NCI-H345 (cell line): ENCODE measurements at regions not wholly inside any gene's neighbourhood (a gene's known extent, or its start where the extent isn't known, plus 50 kb on each side); places are given as distances from the start of the nearest gene placed in this dataset.
"Not testable (repeated sequence)": the region's sequence is repeated elsewhere in the genome, so short reads cannot be mapped to it uniquely, and the experiment has no call there.

ENCODE experiments used
- DNase-seq: peaks from one replicate; lab custom pipeline; 2025; lab: John Stamatoyannopoulos, UW

- DNase-seq, result no peak
These were observed 476.8 kb upstream of the ADGRB3 start for GRCh38 chr6:68158256-68158655.

- DNase-seq, result no peak
These were observed 490.4 kb upstream of the ADGRB3 start for GRCh38 chr6:68144667-68145066.

DNA sequence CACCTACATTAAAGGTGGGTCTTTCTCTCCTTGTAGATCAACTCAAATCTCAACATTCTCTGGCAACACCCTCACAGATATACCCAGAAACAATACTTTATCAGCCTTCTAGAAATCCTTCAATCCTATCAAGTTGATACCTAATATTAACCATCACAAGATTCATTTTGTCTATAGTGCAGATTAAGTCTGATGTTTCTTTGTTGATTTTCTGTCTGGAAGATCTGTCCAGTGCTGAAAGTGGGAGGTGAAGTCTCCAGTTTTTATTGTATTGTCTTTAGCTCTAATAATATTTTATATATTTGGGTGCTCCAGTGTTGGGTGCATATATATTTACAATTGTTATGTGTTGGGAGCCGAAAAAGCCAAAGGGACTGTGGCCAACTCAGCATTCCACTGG, 493.9 kb upstream of the ADGRB3 start:
- DNase-seq, result no peak

DNA sequence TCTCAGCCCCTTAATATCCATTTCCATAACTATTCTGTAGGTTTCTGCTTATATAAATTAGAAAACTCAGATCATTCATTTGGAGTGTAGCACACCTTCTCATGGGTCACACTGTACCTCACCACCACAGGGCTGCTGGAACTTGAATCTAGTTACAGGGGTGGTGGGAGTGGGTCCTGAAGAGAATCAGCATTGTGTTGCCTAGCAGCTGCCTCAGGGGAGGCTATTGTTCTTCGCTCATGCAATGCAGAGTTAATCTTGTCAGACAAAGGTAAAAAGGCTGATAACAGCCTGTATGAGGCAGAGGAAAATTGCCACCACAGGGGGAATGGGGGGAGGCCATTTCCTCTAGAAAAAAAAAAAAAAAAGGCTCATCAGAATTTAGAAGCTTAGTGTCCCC, 496.0 kb upstream of the ADGRB3 start:
- DNase-seq, result peak; percentile 91

DNA sequence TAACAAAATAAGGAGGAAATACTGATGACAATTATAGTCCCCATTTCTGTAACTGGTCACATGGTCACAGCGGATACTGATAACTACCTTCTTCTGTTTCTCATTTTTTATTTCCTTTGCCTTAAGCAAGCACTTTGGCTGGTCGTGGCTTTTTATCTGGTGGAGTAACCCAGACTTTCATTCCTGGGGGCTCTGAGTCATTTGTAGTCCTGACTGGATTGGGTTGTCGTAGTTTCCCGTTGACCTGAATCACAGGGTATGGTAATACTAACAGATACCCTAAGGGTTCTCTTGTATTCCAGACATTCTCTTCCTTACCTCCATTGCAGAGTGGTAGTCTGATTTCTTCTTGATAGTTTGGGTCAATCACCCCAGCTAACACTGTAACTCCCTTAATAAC, 500.3 kb upstream of the ADGRB3 start:
- DNase-seq, result no peak

DNA sequence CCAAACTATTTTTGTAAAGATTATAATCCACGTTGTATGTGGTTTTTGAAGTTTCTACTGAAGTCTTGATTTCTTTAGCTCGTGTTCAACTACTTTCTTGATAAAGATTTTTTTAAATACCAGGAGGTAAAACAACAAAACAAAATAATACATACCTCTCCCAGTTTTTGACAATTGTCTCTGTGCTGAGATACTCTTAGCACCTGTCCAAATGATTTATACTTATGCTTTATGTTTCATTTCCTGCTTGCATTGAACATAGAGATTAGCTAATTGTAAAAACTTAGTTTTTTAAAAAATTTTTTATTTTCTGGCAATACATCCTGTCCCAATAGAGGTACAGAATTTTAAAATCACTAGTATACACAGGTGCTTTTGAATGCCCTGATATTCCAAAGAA, 506.9 kb upstream of the ADGRB3 start:
- no peak for DNase-seq

GRCh38 chr6:68127074-68127473, 508.0 kb upstream of the ADGRB3 start:
- no peak for DNase-seq

- DNase-seq, result no peak
These were observed 508.9 kb upstream of the ADGRB3 start for GRCh38 chr6:68126089-68126749.

GRCh38 chr6:68122975-68123374, 512.1 kb upstream of the ADGRB3 start:
- DNase-seq, result not testable (repeated sequence)

DNA sequence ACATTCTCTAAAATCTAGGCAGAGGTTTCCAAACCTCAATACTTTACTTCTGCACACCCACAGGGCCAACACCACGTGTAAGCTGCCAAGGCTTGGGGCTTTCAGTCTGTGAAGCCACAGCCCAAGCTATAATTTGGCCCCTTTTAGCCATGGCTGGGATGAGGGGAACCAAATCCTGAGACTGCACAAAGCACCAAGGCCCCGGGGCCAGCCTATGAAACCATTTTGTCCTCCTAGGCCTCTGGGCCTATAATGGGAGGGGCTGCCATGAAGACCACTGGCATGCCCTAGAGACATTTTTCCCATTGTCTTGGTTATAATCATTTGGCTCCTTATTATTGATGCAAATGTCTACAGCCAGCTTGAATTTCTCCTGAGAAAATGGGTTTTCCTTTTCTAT, 513.0 kb upstream of the ADGRB3 start:
- no peak for DNase-seq

GRCh38 chr6:68120954-68121353, 514.1 kb upstream of the ADGRB3 start:
- not testable (repeated sequence) for DNase-seq

- no peak for DNase-seq
These were observed 520.5 kb upstream of the ADGRB3 start for GRCh38 chr6:68114463-68115047.

DNA sequence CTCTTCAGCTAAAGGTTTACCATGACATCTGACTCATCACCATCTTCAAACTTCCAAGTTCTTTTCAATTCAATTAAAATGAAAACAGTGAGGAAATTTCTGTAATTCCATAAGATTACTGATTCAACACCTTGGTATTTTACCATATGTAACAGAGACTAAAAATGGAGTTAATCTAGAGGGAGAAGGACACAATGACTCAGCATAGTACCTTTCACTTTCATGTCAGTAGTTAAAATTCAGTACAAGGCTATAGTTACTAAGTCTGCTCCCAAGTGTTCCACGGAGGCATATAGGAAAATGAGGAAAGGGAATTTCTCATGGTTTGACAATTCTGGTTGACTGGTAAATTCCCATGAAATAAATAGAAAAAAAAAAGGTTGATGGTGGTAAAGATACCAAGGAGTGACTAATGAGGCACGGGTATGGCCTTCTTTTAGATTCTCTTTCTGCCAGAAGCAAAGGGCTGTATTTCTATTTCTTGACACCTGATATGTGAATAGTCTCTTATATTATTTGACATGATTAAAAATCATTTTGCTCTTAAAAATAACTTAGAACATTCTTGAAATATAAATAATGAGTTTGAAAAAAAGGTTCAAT, 526.7 kb upstream of the ADGRB3 start:
- DNase-seq, result no peak

- no peak for DNase-seq
These were observed 541.0 kb upstream of the ADGRB3 start for GRCh38 chr6:68094070-68094469.

- DNase-seq, result no peak
These were observed 547.5 kb upstream of the ADGRB3 start for GRCh38 chr6:68087399-68088133.

- no peak for DNase-seq
These were observed 548.9 kb upstream of the ADGRB3 start for GRCh38 chr6:68086199-68086598.

DNA sequence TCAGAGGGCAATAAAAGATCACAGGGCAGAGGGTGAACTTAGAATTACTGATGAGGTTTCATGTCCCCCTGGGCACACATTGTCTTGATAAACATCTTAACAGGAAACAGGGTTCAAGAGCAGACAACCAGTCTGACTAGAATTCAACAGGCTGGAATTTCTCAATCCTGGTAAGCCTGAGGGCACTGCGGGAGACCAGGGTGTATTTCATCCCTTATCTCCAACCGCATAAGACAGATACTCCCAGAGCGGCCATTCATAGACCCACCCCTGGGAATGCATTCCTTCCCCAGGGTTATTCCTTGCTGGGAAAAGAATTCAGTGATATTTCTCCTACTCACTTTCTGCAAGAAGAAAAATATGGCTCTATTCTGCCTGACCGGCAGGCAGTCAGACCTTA, 549.5 kb upstream of the ADGRB3 start:
- not testable (repeated sequence) for DNase-seq

GRCh38 chr6:68082086-68082485, 553.0 kb upstream of the ADGRB3 start:
- DNase-seq, result no peak

DNA sequence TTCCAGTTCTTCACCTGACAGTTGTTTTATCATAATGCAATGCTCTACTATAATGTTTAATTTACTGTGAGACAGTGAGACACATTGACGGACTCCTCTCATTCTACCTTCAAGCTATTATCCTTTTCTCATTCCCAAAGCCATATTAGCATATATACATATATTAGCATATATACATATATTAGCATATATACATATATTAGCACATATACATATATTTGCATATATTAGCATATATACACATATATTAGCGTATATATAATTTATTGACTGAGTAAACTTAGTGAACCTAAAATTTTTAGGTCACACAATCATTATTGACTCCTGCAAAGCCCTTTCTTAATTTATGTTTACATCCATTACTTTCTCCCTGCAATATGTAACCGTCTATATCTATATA, 555.0 kb upstream of the ADGRB3 start:
- no peak for DNase-seq

- DNase-seq, result no peak
These were observed 557.4 kb upstream of the ADGRB3 start for GRCh38 chr6:68077661-68078060.

DNA sequence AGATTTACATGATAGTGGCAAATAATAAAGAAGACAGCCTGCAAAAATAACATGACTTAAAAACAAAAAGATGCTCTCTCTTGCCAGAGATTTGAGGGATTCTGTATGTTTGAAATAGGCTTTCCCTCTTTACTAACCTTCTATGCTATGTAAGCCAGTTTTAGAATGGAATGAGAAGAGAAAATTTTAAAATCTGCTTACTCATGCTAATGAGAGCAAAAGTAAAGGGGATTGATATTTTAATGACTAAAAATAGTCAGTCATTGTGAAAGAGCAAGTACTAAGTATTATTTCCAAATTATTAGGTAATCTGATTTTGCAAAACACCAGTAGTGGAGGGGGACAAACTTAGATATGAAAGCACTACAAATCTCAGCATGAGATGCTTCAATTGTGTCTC, 563.3 kb upstream of the ADGRB3 start:
- no peak for DNase-seq

GRCh38 chr6:68069921-68070710, 565.0 kb upstream of the ADGRB3 start:
- no peak for DNase-seq
